Stomach (tissue), 4 donors: ENCODE measurements at regions not wholly inside any gene's neighbourhood (a gene's known extent, or its start where the extent isn't known, plus 50 kb on each side); places are given as distances from the start of the nearest gene placed in this dataset.
"Not testable (repeated sequence)": the region's sequence is repeated elsewhere in the genome, so short reads cannot be mapped to it uniquely, and the experiment has no call there.

ENCODE experiments used
- CTCF ChIP-seq, 7 experiments: fragments of 450-650 bp in 4 of 7; fragments of 200-600 bp in 3 of 7; sonication (generic) in 3 of 7; IDR thresholded peaks; one replicate each; pipeline ENCODE4 v1.5.1; 2016 to 2019; ENCODE audit warnings: antibody characterized with exemption in 7 of 7, control low read depth in 2 of 7, mild to moderate bottlenecking in 1 of 7
- POLR2AphosphoS5 ChIP-seq, 3 donors: sonication (generic); formaldehyde crosslinking; IDR thresholded peaks; one replicate each; pipeline ENCODE4 v1.6.1; 2016; ENCODE audit warnings: antibody characterized with exemption in 3 of 3

GRCh38 chr6:118701260-118701659 lies 49.9 kb upstream of the CEP85L start:
- TF ChIP-seq CTCF, POLR2AphosphoS5 (IDR thresholded peaks at IDR 0.05): not testable (repeated sequence)
